ENCODE measurements at regions not wholly inside any gene's neighbourhood (a gene's known extent, or its start where the extent isn't known, plus 50 kb on each side); places are given as distances from the start of the nearest gene placed in this dataset.

DNA sequence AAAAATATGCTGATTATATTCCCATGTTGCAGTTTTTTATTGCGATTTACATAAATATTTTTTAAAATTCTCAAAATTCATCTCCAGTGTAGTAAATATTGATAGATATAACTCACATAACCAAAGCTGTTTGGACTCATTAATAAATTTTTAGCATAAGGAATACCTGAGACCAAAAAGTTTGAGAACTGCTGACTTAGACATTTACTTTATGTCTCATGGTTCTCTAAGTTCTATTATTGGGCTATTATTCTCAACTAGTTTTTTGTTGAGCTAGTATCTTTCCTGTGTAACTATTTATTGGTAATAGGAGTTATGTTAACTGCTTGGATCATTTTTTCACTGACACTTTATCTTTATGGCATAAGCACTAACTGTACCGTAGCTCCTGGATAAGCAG is 1069.6 kb downstream of the ADGRL2 start:
- Histone ChIP-seq H3K27me3 (ENCODE audit: control insufficient read depth, insufficient read depth, low read length) (no peaks in the 10 kb centered on the region), H4K20me1 (ENCODE audit: insufficient read depth, low read length) (no peaks in the 10 kb centered on the region), H3K4ac (ENCODE audit: low read depth, low read length) (no peak overlapping the region), H3K79me1 (ENCODE audit: low read depth in 1 of 2, low read length in 2 of 2) (no peaks in the 10 kb centered on the region), H3K14ac (replicated peaks; ENCODE audit: low read depth, low read length) (no peak overlapping the region), H3K18ac (ENCODE audit: low read depth, low read length) (no peak overlapping the region), H3K23ac (ENCODE audit: low read depth, low read length) (no peak overlapping the region), H2BK120ac (ENCODE audit: low read depth, low read length) (no peak overlapping the region), H2AK5ac (ENCODE audit: low read depth, low read length) (no peak overlapping the region), H3K56ac (ENCODE audit: extremely low read depth, insufficient read depth, low read length) (no peak overlapping the region), H3K9me3 (ENCODE audit: control insufficient read depth, insufficient read depth, low read length) (no peaks in the 10 kb centered on the region; the same call in 1 of the 2 replicates), H2AFZ (replicated peaks; ENCODE audit: low read length, poor library complexity) (no peak overlapping the region), H2AK9ac (replicated peaks; ENCODE audit: low read depth, low read length, poor library complexity) (no peak overlapping the region), H2BK15ac (ENCODE audit: low read depth, low read length) (no peak overlapping the region), H4K5ac (ENCODE audit: low read depth, low read length) (no peak overlapping the region), H2BK5ac (ENCODE audit: low read depth, low read length, poor library complexity, severe bottlenecking) (no peak overlapping the region), H3K4me2 (ENCODE audit: low read depth, low read length) (no peak overlapping the region), H3K4me3 (ENCODE audit: insufficient read depth, low read depth, low read length) (no peak overlapping the region), H3K9ac (ENCODE audit: low read depth, low read length) (no peak overlapping the region), H3K9me1 (ENCODE audit: insufficient read depth, low read length) (no peaks in the 10 kb centered on the region), H3K27ac (ENCODE audit: insufficient read depth, low read length) (no peak overlapping the region), H2BK20ac (ENCODE audit: low read depth, low read length) (no peak overlapping the region), H3K36me3 (ENCODE audit: control insufficient read depth, insufficient read depth, low read length) (no peaks in the 10 kb centered on the region), H4K8ac (ENCODE audit: low read depth in 2 of 2, low read length in 2 of 2) (no peak overlapping the region), H3K4me1 (ENCODE audit: control insufficient read depth, insufficient read depth, low read length) (no peaks in the 10 kb centered on the region), H4K91ac (ENCODE audit: insufficient read depth, low read depth, low read length) (no peak overlapping the region)
- dilution Hi-C loops (cut with HindIII; ENCODE audit: low sequenced_read_pairs, unreplicated experiment) (no loop called here), in situ Hi-C loops (cut with MboI; ENCODE audit: low sequenced_read_pairs) (no loop called here), intact Hi-C loops (cut with micrococcal nuclease) (no loop called here)
- ChIA-PET CTCF (no interaction called here), POLR2A (ENCODE audit: unreplicated experiment) (no interaction called here)
- BruUV-seq (replicated peaks), result no TSS peak
- ATAC-seq (ENCODE audit: low read depth) (no peak), DNase-seq (no peak)
- WGBS, 2 experiments (ENCODE audit: extremely low coverage in 2 of 2, insufficient read length in 1 of 2), result no CpG with 5 or more reads among the region's 2 CpGs
- TF ChIP-seq NFE2L2 (IDR thresholded peaks at IDR 0.05; ENCODE audit: low read depth, low read length) (no peak), MAFK (IDR thresholded peaks at IDR 0.05; ENCODE audit: low read depth, low read length) (peak; percentile 52)
